Activated CD4-positive, alpha-beta memory T cell treated with anti-CD3 and anti-CD28 coated beads for 36 hours (primary cell): ENCODE measurements at regions not wholly inside any gene's neighbourhood (a gene's known extent, or its start where the extent isn't known, plus 50 kb on each side); places are given as distances from the start of the nearest gene placed in this dataset.

Source experiments
- CTCF ChIA-PET: fragments of 350-600 bp; sonication (Branson Sonifier 250); formaldehyde crosslinking; loops from one replicate; lab custom pipeline; 2021; ENCODE audit warnings: antibody characterized with exemption, inconsistent platforms; lab: Charles Lee
- POLR2A ChIA-PET: fragments of 350-600 bp; sonication (Branson Sonifier 250); formaldehyde crosslinking; loops from one replicate; lab custom pipeline; 2021; ENCODE audit warnings: antibody characterized with exemption; lab: Charles Lee
- DNase-seq: peaks from one replicate; pipeline ENCODE4 v3.0.0-alpha.2; 2020
- H3K27ac Mint-ChIP-seq: one replicate; pipeline ENCODE4 v1.8.0; 2021; ENCODE audit warnings: mixed read lengths
- H3K27me3 Mint-ChIP-seq: one replicate; pipeline ENCODE4 v1.8.0; 2021; ENCODE audit warnings: mixed read lengths
- H3K36me3 Mint-ChIP-seq: one replicate; pipeline ENCODE4 v1.8.0; 2021; ENCODE audit warnings: mixed read lengths
- H3K4me1 Mint-ChIP-seq: one replicate; pipeline ENCODE4 v1.8.0; 2021; ENCODE audit warnings: low read depth, mixed read lengths
- H3K4me3 Mint-ChIP-seq: one replicate; pipeline ENCODE4 v1.8.0; 2021; ENCODE audit warnings: mild to moderate bottlenecking, mixed read lengths
- H3K9me3 Mint-ChIP-seq: one replicate; pipeline ENCODE4 v1.8.0; 2021; ENCODE audit warnings: mixed read lengths
- intact Hi-C: fragments of 100-400 bp; cut with micrococcal nuclease; formaldehyde crosslinking; loops from one replicate; pipeline ENCODE4 v1.15.1; 2023

- CTCF ChIA-PET, result interaction anchor here (1.0 kb wide), 1 partner anchor 111 kb away, joined by 4 read pairs; no protein-coding TSS in a partner anchor
- no peak for DNase-seq
- H3K27me3 Mint-ChIP-seq, result peaks cover 7% of the 10 kb centered on the region
- no peak overlapping the region for H3K27ac Mint-ChIP-seq
- H3K4me1 Mint-ChIP-seq, result no peaks in the 10 kb centered on the region
- H3K36me3 Mint-ChIP-seq, result no peaks in the 10 kb centered on the region
- H3K4me3 Mint-ChIP-seq, result no peak overlapping the region
- POLR2A ChIA-PET, result no interaction called here
- no peaks in the 10 kb centered on the region for H3K9me3 Mint-ChIP-seq
- intact Hi-C loops, result no loop called here
Observed at GRCh38 chr17:79280866-79281572, 206.4 kb downstream of the ENGASE start.

DNA sequence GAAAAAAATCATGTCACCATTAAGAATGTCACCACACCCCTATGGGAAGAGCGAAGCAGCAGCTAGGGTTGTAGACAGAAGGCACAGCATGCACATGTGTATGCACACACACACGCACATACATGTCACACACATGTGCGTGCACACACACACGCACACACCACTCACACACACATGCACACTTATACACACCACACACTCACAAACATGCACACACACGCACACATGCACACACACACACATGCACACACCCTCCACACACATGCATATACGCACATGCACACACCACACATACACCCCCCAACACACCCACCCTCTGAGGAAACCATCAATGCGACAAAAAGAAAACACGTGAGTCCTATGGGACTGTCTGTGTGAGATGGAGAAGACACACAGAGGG, 205.4 kb downstream of the ENGASE start:
- no peak for DNase-seq
- Mint-ChIP-seq H3K27me3 (peaks cover 3% of the 10 kb centered on the region), H3K9me3 (no peaks in the 10 kb centered on the region), H3K4me3 (no peak overlapping the region), H3K27ac (no peak overlapping the region), H3K36me3 (no peaks in the 10 kb centered on the region), H3K4me1 (no peaks in the 10 kb centered on the region)
- intact Hi-C loops, result no loop called here
- CTCF ChIA-PET, result interaction anchor here (1.0 kb wide), 1 partner anchor 112 kb away, joined by 4 read pairs; no protein-coding TSS in a partner anchor
- POLR2A ChIA-PET, result no interaction called here

- no peaks in the 10 kb centered on the region for H3K9me3 Mint-ChIP-seq
- no peak overlapping the region for H3K4me3 Mint-ChIP-seq
- POLR2A ChIA-PET, result no interaction called here
Observed at GRCh38 chr17:79279320-79279719, 204.7 kb downstream of the ENGASE start.

GRCh38 chr17:79276821-79277220, 202.2 kb downstream of the ENGASE start:
- Mint-ChIP-seq H3K27ac (no peak overlapping the region), H3K27me3 (peaks cover 9% of the 10 kb centered on the region), H3K36me3 (no peaks in the 10 kb centered on the region), H3K9me3 (no peaks in the 10 kb centered on the region), H3K4me1 (no peaks in the 10 kb centered on the region), H3K4me3 (no peak overlapping the region)
- intact Hi-C loops, result loop anchor here (2.0 kb wide), 1 partner anchor 24 kb away; no protein-coding TSS in a partner anchor
- POLR2A ChIA-PET, result no interaction called here
- no peak for DNase-seq
- CTCF ChIA-PET, result no interaction called here

More at GRCh38 chr17:79279320-79279719, 204.7 kb downstream of the ENGASE start:
- intact Hi-C loops, result no loop called here
- H3K27me3 Mint-ChIP-seq, result peaks cover 4% of the 10 kb centered on the region
- no peak overlapping the region for H3K27ac Mint-ChIP-seq
- DNase-seq, result no peak
- no peaks in the 10 kb centered on the region for H3K36me3 Mint-ChIP-seq
- CTCF ChIA-PET, result no interaction called here
- no peaks in the 10 kb centered on the region for H3K4me1 Mint-ChIP-seq

GRCh38 chr17:79273660-79274059, 199.0 kb downstream of the ENGASE start:
- ChIA-PET CTCF (no interaction called here), POLR2A (interaction anchor here (0.6 kb wide), 1 partner anchor 840 kb away, joined by 3 read pairs; no protein-coding TSS in a partner anchor)
- Mint-ChIP-seq H3K27me3 (peaks cover 29% of the 10 kb centered on the region), H3K9me3 (no peaks in the 10 kb centered on the region), H3K4me1 (no peaks in the 10 kb centered on the region), H3K4me3 (no peak overlapping the region), H3K36me3 (no peaks in the 10 kb centered on the region), H3K27ac (no peak overlapping the region)
- intact Hi-C loops, result no loop called here
- no peak for DNase-seq

DNA sequence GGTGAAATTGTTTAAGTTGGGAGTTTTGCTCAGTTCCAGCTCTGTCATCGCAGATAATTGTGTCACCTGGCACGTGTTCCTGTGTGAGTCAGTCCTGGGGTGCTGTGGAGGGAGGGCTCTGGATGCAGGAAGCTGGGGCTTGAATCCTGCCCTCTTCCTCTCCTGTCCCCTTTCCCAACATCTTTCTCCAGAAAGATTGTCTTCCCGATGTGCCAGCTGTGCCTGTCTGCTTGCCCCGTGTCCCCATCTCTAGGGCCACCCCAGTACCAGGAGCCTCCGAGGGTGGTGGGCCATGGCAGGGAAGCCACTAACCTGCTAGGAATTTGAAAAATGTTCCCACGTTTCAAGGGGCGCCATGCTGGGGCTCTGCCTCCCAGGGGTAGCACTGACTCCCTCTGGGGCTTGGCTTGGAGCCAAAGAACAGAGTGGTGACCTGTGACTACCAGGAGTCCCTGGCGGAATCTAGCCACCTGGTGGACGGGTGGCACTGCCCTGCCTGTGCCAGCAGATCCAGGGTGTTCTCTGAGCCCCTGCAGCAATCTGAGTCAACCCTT, 198.1 kb downstream of the ENGASE start:
- Mint-ChIP-seq H3K36me3 (no peaks in the 10 kb centered on the region), H3K27me3 (peaks cover 37% of the 10 kb centered on the region), H3K27ac (no peak overlapping the region), H3K4me1 (no peaks in the 10 kb centered on the region), H3K4me3 (no peak overlapping the region), H3K9me3 (no peaks in the 10 kb centered on the region)
- POLR2A ChIA-PET, result no interaction called here
- CTCF ChIA-PET, result no interaction called here
- DNase-seq, result no peak
- intact Hi-C loops, result no loop called here

DNA sequence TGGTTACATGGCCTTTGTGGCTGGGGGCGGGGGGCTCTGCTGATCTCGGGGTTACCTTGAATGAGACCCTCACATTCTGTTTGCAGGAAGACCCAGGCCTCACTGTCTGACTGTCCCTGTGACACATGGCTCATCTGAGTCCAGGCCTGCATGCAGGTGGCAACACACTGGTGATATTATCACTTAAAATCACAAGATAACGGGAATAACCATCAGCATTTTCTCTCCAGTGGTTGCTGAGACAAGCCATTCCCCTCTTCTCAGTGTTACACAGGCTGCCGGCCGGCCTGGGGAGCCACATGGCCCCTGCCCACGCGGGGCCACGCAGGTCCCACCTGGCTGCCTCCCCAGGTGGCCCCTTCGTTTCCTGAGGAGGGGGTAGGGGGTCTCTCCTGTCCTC, 197.6 kb downstream of the ENGASE start:
- Mint-ChIP-seq H3K4me1 (no peaks in the 10 kb centered on the region), H3K36me3 (no peaks in the 10 kb centered on the region), H3K4me3 (no peak overlapping the region), H3K27me3 (peaks cover 37% of the 10 kb centered on the region), H3K27ac (no peak overlapping the region), H3K9me3 (no peaks in the 10 kb centered on the region)
- no peak for DNase-seq
- intact Hi-C loops, result no loop called here
- ChIA-PET POLR2A (no interaction called here), CTCF (no interaction called here)

GRCh38 chr17:79269620-79270019, 195.0 kb downstream of the ENGASE start:
- CTCF ChIA-PET, result no interaction called here
- POLR2A ChIA-PET, result no interaction called here
- Mint-ChIP-seq H3K4me1 (no peaks in the 10 kb centered on the region), H3K27me3 (peaks cover 37% of the 10 kb centered on the region), H3K9me3 (no peaks in the 10 kb centered on the region), H3K27ac (no peak overlapping the region), H3K4me3 (no peak overlapping the region), H3K36me3 (no peaks in the 10 kb centered on the region)
- no peak for DNase-seq
- intact Hi-C loops, result no loop called here

- POLR2A ChIA-PET, result no interaction called here
- Mint-ChIP-seq H3K9me3 (no peaks in the 10 kb centered on the region), H3K36me3 (no peaks in the 10 kb centered on the region), H3K4me1 (no peaks in the 10 kb centered on the region), H3K27ac (no peak overlapping the region), H3K4me3 (no peak overlapping the region), H3K27me3 (peaks cover 9% of the 10 kb centered on the region)
- intact Hi-C loops, result no loop called here
- DNase-seq, result no peak
- CTCF ChIA-PET, result no interaction called here
Observed at GRCh38 chr17:79263191-79263590, 188.6 kb downstream of the ENGASE start.

- Mint-ChIP-seq H3K27ac (no peak overlapping the region), H3K36me3 (no peaks in the 10 kb centered on the region), H3K27me3 (peaks cover 5% of the 10 kb centered on the region), H3K4me3 (no peak overlapping the region), H3K9me3 (no peaks in the 10 kb centered on the region), H3K4me1 (no peaks in the 10 kb centered on the region)
- ChIA-PET POLR2A (no interaction called here), CTCF (no interaction called here)
- intact Hi-C loops, result no loop called here
- no peak for DNase-seq
Observed at GRCh38 chr17:79262624-79263023, 188.0 kb downstream of the ENGASE start.

DNA sequence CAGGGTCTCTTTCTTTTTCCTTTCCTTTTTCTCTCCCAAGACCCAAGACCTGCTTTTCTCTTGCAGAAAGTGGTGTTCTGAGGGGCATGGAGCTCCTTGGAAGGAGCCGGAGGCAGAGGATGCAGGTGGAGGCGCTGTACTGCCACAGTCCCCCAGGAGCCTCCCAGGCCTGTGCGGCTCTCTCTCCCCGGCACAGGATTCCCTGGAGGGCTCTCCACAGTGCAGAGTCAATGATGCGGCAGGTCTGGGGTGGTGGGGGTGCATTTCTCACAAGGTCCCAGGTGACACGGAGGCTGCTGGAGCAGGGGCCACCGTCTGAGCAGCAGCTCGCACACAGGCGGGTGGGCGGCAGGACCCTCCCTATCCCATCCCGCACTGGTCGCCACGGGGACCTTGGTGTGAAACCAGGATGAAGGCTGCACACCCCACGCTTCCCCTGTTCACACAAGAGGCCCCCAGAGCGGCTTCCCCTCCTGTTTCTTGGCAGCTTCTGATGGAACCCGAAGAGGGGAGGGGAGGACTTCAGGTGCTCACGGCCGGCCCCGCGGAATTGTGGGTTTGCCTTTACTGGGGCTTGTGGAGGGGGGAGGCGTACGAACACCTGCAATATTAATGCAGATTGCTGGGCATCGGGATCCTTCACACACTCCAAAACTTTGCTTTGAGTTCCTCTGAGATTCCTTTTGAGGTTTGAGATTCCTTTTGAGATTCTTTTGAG, 186.9 kb downstream of the ENGASE start:
- CTCF ChIA-PET, result no interaction called here
- no peak for DNase-seq
- H3K27ac Mint-ChIP-seq, result no peak overlapping the region
- no peaks in the 10 kb centered on the region for H3K36me3 Mint-ChIP-seq
- no peak overlapping the region for H3K4me3 Mint-ChIP-seq
- no peaks in the 10 kb centered on the region for H3K9me3 Mint-ChIP-seq
- H3K27me3 Mint-ChIP-seq, result peaks cover 5% of the 10 kb centered on the region
- intact Hi-C loops, result no loop called here
- POLR2A ChIA-PET, result no interaction called here
- H3K4me1 Mint-ChIP-seq, result no peaks in the 10 kb centered on the region

DNA sequence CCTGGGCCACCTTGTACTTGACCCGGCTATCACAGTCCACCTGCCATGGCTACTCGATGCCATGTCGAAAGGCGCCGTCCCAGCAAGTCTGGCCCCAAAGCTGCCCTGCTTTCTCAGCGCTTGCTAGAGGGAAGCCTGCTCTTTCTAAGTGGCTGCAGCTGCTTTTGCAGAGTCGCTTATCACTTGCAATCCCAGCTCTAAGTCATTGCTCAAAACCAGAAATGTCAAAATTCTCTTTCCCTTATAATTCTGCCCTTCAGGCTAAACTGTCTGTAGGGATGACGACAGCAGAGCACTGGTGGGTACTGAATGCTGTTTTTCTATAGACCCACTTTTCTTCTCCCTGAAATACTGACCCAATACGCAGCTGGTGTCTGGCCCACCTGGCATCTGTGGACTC, 184.2 kb downstream of the ENGASE start:
- ChIA-PET POLR2A (no interaction called here), CTCF (no interaction called here)
- intact Hi-C loops, result no loop called here
- no peaks in the 10 kb centered on the region for H3K4me1 Mint-ChIP-seq
- no peak overlapping the region for H3K4me3 Mint-ChIP-seq
- H3K9me3 Mint-ChIP-seq, result no peaks in the 10 kb centered on the region
- DNase-seq, result no peak
- H3K27me3 Mint-ChIP-seq, result peaks cover 4% of the 10 kb centered on the region
- no peak overlapping the region for H3K27ac Mint-ChIP-seq
- H3K36me3 Mint-ChIP-seq, result no peaks in the 10 kb centered on the region
